Neural progenitor cell (in vitro differentiated cells): ENCODE measurements at regions not wholly inside any gene's neighbourhood (a gene's known extent, or its start where the extent isn't known, plus 50 kb on each side); places are given as distances from the start of the nearest gene placed in this dataset.

Experiments
- DNase-seq: peaks from one replicate; pipeline ENCODE4 v3.0.0-alpha.2; 2016; ENCODE audit warnings: low spot score
- H2AFZ ChIP-seq: fragments of 200-600 bp; sonication (generic); replicated peaks from 2 replicates; pipeline ENCODE4 v1.6.1; 2016; ENCODE audit warnings: antibody characterized with exemption
- H3F3A ChIP-seq: fragments of 200-600 bp; sonication (generic); 2 replicates; pipeline ENCODE4 v1.6.1; 2016; ENCODE audit warnings: antibody characterized with exemption, low read depth
- H3K27ac ChIP-seq: fragments of 200-600 bp; sonication (generic); 2 replicates; pipeline ENCODE4 v1.5.1; 2016; ENCODE audit warnings: mild to moderate bottlenecking
- H3K27me3 ChIP-seq: fragments of 200-600 bp; sonication (generic); 2 replicates; pipeline ENCODE4 v1.6.1; 2016; ENCODE audit warnings: mild to moderate bottlenecking, moderate library complexity
- H3K36me3 ChIP-seq: fragments of 200-600 bp; sonication (generic); 2 replicates; pipeline ENCODE4 v1.5.1; 2016
- H3K4me1 ChIP-seq: fragments of 200-600 bp; sonication (generic); 2 replicates; pipeline ENCODE4 v1.6.1; 2016; ENCODE audit warnings: mixed run types
- H3K4me2 ChIP-seq: fragments of 200-600 bp; sonication (generic); 2 replicates; pipeline ENCODE4 v1.6.1; 2016
- H3K4me3 ChIP-seq: fragments of 200-600 bp; sonication (generic); 2 replicates; pipeline ENCODE4 v1.5.1; 2016
- H3K79me2 ChIP-seq: fragments of 200-600 bp; sonication (generic); 2 replicates; pipeline ENCODE4 v1.6.1; 2016; ENCODE audit warnings: low read depth
- H3K9ac ChIP-seq: fragments of 200-600 bp; sonication (generic); 2 replicates; pipeline ENCODE4 v1.6.1; 2016
- H3K9me3 ChIP-seq: fragments of 200-600 bp; sonication (generic); 2 replicates; pipeline ENCODE4 v1.5.1; 2016; ENCODE audit warnings: low read depth
- H4K20me1 ChIP-seq: fragments of 200-600 bp; sonication (generic); 2 replicates; pipeline ENCODE4 v1.6.1; 2016; ENCODE audit warnings: low read depth
- H3K27ac Mint-ChIP-seq: 3 replicates; pipeline ENCODE4 v1.8.0; 2021; ENCODE audit warnings: mixed read lengths
- H3K27me3 Mint-ChIP-seq: 2 replicates; pipeline ENCODE4 v1.8.0; 2022; ENCODE audit warnings: low read depth, mild to moderate bottlenecking, inconsistent platforms, moderate library complexity, mixed read lengths; ENCODE audit not compliant: insufficient read depth
- H3K36me3 Mint-ChIP-seq: 3 replicates; pipeline ENCODE4 v1.8.0; 2021; ENCODE audit warnings: mixed read lengths
- H3K4me1 Mint-ChIP-seq: 3 replicates; pipeline ENCODE4 v1.8.0; 2021; ENCODE audit warnings: mixed read lengths
- H3K4me3 Mint-ChIP-seq: 3 replicates; pipeline ENCODE4 v1.8.0; 2021; ENCODE audit warnings: mild to moderate bottlenecking, moderate library complexity, mixed read lengths
- H3K9me3 Mint-ChIP-seq: 3 replicates; pipeline ENCODE4 v1.8.0; 2020; ENCODE audit warnings: mixed read lengths
- EZH2 ChIP-seq: fragments of 200-600 bp; sonication (generic); IDR thresholded peaks from 2 replicates; pipeline ENCODE4 v1.6.1; 2017; ENCODE audit warnings: antibody characterized with exemption, mild to moderate bottlenecking, moderate library complexity
- EZH2phosphoT487 ChIP-seq: fragments of 200-600 bp; sonication (generic); IDR thresholded peaks from 2 replicates; pipeline ENCODE4 v1.6.1; 2017; ENCODE audit warnings: antibody characterized with exemption
- TF ChIP-seq, protein P1 (sequence below): fragments of 200-600 bp; sonication (generic); IDR thresholded peaks from 2 replicates; pipeline ENCODE4 v1.5.1; 2017; ENCODE audit warnings: antibody characterized with exemption, mild to moderate bottlenecking

DNA sequence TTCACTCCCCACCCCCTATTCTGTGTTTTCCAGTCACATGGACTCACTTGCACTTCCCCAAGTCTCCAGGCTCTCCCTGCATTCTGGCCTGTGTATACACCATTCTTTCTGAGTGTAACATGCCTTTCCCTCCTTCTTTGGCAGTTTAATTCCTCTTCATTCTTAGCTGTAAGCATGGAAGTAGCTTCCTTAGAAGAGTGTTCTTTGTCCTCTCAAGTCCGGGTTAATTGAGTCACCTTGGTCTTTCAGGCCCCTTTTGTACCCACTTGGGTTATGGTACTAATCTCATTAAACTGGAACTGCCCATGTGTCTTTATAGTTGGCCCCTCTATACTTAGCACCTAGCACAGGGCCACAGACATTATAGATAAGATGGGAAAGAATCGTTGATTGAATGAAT, 525.3 kb upstream of the ADGRL4 start:
- no peak overlapping the region for H3K27ac ChIP-seq
- H3K27me3 Mint-ChIP-seq = no peaks in the 10 kb centered on the region
- H3K9me3 ChIP-seq = no peaks in the 10 kb centered on the region
- TF ChIP-seq EZH2 (no peak), EZH2phosphoT487 (peak; percentile 93)
- TF ChIP-seq, protein P1, sequence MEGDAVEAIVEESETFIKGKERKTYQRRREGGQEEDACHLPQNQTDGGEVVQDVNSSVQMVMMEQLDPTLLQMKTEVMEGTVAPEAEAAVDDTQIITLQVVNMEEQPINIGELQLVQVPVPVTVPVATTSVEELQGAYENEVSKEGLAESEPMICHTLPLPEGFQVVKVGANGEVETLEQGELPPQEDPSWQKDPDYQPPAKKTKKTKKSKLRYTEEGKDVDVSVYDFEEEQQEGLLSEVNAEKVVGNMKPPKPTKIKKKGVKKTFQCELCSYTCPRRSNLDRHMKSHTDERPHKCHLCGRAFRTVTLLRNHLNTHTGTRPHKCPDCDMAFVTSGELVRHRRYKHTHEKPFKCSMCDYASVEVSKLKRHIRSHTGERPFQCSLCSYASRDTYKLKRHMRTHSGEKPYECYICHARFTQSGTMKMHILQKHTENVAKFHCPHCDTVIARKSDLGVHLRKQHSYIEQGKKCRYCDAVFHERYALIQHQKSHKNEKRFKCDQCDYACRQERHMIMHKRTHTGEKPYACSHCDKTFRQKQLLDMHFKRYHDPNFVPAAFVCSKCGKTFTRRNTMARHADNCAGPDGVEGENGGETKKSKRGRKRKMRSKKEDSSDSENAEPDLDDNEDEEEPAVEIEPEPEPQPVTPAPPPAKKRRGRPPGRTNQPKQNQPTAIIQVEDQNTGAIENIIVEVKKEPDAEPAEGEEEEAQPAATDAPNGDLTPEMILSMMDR = no peak
- H3K4me1 Mint-ChIP-seq = peaks cover 17% of the 10 kb centered on the region
- peak; percentile 78 for DNase-seq
- H3K9me3 Mint-ChIP-seq = no peaks in the 10 kb centered on the region
- H3K4me1 ChIP-seq = peaks cover 28% of the 10 kb centered on the region
- H3F3A ChIP-seq = peaks cover 12% of the 10 kb centered on the region
- H4K20me1 ChIP-seq = peaks cover 8% of the 10 kb centered on the region
- no peak overlapping the region for H3K4me3 Mint-ChIP-seq
- no peak overlapping the region for H2AFZ ChIP-seq
- H3K4me2 ChIP-seq = peak overlapping the region; percentile 46
- H3K27me3 ChIP-seq = no peaks in the 10 kb centered on the region
- H3K27ac Mint-ChIP-seq = peak overlapping the region; percentile 3
- no peak overlapping the region for H3K9ac ChIP-seq
- no peak overlapping the region for H3K4me3 ChIP-seq
- H3K36me3 Mint-ChIP-seq = no peaks in the 10 kb centered on the region
- H3K36me3 ChIP-seq = no peaks in the 10 kb centered on the region
- H3K79me2 ChIP-seq = no peaks in the 10 kb centered on the region

DNA sequence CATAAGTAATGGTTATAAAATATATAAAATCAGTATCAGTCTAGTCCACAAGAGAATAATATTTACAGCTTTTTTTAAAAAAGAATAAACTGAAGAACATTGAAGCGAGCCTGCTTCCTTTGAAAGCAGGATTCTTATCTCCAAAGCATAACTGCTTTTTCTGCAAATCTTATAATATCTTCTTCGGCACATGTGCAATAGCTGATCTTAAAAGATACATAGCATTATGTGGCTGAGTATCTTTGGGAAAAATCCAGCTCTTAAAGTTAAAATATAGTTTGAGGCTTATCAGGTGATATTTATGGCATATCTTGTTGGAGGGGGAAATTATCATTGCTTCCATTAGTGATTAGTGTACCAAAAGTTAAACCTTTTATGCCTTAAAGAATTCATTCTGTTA, 523.9 kb upstream of the ADGRL4 start:
- H3K9ac ChIP-seq = no peak overlapping the region
- no peaks in the 10 kb centered on the region for H3K36me3 ChIP-seq
- H3K9me3 ChIP-seq = no peaks in the 10 kb centered on the region
- no peak overlapping the region for H3K4me3 ChIP-seq
- H3F3A ChIP-seq = peaks cover 12% of the 10 kb centered on the region
- Mint-ChIP-seq H3K9me3 (no peaks in the 10 kb centered on the region), H3K36me3 (no peaks in the 10 kb centered on the region), H3K4me1 (peaks cover 17% of the 10 kb centered on the region), H3K27me3 (no peaks in the 10 kb centered on the region), H3K4me3 (no peak overlapping the region), H3K27ac (no peak overlapping the region)
- no peak overlapping the region for H3K27ac ChIP-seq
- H4K20me1 ChIP-seq = peaks cover 8% of the 10 kb centered on the region
- DNase-seq = no peak
- H3K4me2 ChIP-seq = no peak overlapping the region
- TF ChIP-seq EZH2 (no peak), EZH2phosphoT487 (no peak)
- TF ChIP-seq, protein P1 = no peak
- H3K4me1 ChIP-seq = peaks cover 28% of the 10 kb centered on the region
- no peaks in the 10 kb centered on the region for H3K79me2 ChIP-seq
- H2AFZ ChIP-seq = no peak overlapping the region
- H3K27me3 ChIP-seq = no peaks in the 10 kb centered on the region

DNA sequence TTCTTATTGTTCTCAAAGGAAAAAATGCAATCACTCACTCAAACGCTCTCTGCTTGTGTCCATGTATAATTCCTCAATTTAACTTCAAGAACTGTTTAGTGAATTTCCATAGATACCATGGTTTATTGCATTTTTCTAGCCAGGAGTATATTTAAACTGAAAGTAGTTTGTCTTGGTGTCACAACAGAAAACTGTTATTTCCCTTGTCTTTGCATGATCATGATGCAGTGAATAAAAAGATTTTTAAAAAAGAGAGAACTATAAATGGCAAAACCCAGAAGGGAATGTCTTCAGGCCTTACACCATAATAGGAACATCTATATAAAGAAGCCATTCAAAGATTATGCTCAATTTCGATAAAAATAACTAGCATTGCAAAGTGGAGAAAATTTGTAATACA, 523.5 kb upstream of the ADGRL4 start:
- Mint-ChIP-seq H3K27ac (no peak overlapping the region), H3K4me3 (no peak overlapping the region), H3K9me3 (no peaks in the 10 kb centered on the region), H3K4me1 (peaks cover 17% of the 10 kb centered on the region), H3K36me3 (no peaks in the 10 kb centered on the region), H3K27me3 (no peaks in the 10 kb centered on the region)
- Histone ChIP-seq H3K27ac (no peak overlapping the region), H3K4me2 (no peak overlapping the region), H3K9ac (no peak overlapping the region), H3K27me3 (no peaks in the 10 kb centered on the region), H3K9me3 (no peaks in the 10 kb centered on the region), H2AFZ (no peak overlapping the region), H3K4me3 (no peak overlapping the region), H3F3A (peaks cover 12% of the 10 kb centered on the region), H3K4me1 (peaks cover 28% of the 10 kb centered on the region), H4K20me1 (peaks cover 8% of the 10 kb centered on the region), H3K79me2 (no peaks in the 10 kb centered on the region), H3K36me3 (no peaks in the 10 kb centered on the region)
- no peak for DNase-seq
- no peak for TF ChIP-seq EZH2
- no peak for TF ChIP-seq EZH2phosphoT487
- TF ChIP-seq, protein P1 = no peak
